RWPE1 (cell line): ENCODE measurements at regions not wholly inside any gene's neighbourhood (a gene's known extent, or its start where the extent isn't known, plus 50 kb on each side); places are given as distances from the start of the nearest gene placed in this dataset.

Experiments used
- CTCF ChIA-PET: fragments of 350-600 bp; sonication (Branson Sonifier 250); formaldehyde crosslinking; extraction: SDS; loops from one replicate; lab custom pipeline; 2021; lab: Yijun Ruan, JAX
- POLR2A ChIA-PET: fragments of 400-600 bp; formaldehyde crosslinking; extraction: SDS; loops from one replicate; lab custom pipeline; 2020; ENCODE audit warnings: antibody characterized with exemption; ENCODE audit not compliant: low non-redundant PET; lab: Yijun Ruan, JAX
- DNase-seq: peaks from one replicate; pipeline ENCODE4 v3.0.0; 2012; ENCODE audit warnings: low spot score
- H3K27ac ChIP-seq: fragments of 450-650 bp; 2 replicates; pipeline ENCODE4 v1.5.1; 2017
- TF ChIP-seq, protein P1 (sequence below): fragments of 450-650 bp; conservative IDR thresholded peaks from 2 replicates; pipeline ENCODE4 v1.5.1; 2017; ENCODE audit warnings: low read depth, mild to moderate bottlenecking

GRCh38 chr3:19738846-19739245, 195.2 kb downstream of the EFHB start:
- H3K27ac ChIP-seq: no peak overlapping the region
- TF ChIP-seq, protein P1, sequence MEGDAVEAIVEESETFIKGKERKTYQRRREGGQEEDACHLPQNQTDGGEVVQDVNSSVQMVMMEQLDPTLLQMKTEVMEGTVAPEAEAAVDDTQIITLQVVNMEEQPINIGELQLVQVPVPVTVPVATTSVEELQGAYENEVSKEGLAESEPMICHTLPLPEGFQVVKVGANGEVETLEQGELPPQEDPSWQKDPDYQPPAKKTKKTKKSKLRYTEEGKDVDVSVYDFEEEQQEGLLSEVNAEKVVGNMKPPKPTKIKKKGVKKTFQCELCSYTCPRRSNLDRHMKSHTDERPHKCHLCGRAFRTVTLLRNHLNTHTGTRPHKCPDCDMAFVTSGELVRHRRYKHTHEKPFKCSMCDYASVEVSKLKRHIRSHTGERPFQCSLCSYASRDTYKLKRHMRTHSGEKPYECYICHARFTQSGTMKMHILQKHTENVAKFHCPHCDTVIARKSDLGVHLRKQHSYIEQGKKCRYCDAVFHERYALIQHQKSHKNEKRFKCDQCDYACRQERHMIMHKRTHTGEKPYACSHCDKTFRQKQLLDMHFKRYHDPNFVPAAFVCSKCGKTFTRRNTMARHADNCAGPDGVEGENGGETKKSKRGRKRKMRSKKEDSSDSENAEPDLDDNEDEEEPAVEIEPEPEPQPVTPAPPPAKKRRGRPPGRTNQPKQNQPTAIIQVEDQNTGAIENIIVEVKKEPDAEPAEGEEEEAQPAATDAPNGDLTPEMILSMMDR: no peak
- no peak for DNase-seq
- POLR2A ChIA-PET: no interaction called here
- CTCF ChIA-PET: no interaction called here

DNA sequence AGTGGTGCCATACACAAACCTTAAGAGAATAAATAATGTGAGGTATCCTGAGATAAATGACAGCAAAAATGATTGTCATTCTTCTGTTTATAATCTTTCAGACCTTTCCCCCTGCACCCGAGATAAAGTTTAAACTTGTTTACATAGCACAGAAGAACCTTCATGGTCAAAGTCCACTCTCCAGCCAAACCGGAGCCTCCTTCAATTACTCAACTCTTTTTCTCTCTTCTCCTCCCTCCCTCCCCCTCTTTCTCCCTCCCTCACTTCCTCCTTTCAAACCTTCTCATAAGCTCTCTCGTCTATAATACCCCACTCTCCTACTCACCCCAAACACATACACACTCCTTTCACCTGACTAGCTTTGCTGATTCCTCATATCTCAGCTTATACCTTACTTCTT, 198.9 kb downstream of the EFHB start:
- TF ChIP-seq, protein P1: no peak
- ChIA-PET POLR2A (no interaction called here), CTCF (no interaction called here)
- no peak overlapping the region for H3K27ac ChIP-seq
- DNase-seq: no peak

GRCh38 chr3:19734453-19734852, 199.6 kb downstream of the EFHB start:
- no peak for DNase-seq
- TF ChIP-seq, protein P1: no peak
- no peak overlapping the region for H3K27ac ChIP-seq
- CTCF ChIA-PET: interaction anchor here (0.6 kb wide), 1 partner anchor 1106 kb away, joined by 3 read pairs; no protein-coding TSS in a partner anchor
- POLR2A ChIA-PET: no interaction called here

GRCh38 chr3:19725000-19725399, 209.0 kb downstream of the EFHB start:
- no peak for DNase-seq
- H3K27ac ChIP-seq: no peak overlapping the region
- TF ChIP-seq, protein P1: no peak
- ChIA-PET CTCF (no interaction called here), POLR2A (no interaction called here)

DNA sequence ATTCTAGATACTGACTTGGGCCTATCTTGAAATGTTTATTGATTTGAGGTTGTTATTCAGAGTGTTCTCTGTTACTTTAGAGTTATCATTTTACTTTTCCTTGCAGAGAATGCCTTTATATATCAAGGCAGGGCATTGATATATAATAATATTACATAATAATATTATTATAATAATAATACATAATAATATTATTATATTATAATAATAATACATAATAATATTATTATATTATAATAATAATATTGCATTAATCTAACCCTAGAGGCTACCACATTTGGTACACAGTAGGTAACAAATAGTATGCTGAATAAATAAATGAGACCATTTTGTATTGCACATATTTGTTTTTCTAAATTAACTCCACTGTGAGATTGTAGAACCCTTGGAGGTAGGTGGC, 216.3 kb downstream of the EFHB start:
- ChIA-PET POLR2A (no interaction called here), CTCF (no interaction called here)
- no peak for DNase-seq
- H3K27ac ChIP-seq: no peak overlapping the region
- TF ChIP-seq, protein P1: no peak

- H3K27ac ChIP-seq: no peak overlapping the region
- ChIA-PET CTCF (no interaction called here), POLR2A (no interaction called here)
- TF ChIP-seq, protein P1: no peak
- no peak for DNase-seq
Measured at GRCh38 chr3:19711160-19711782, 222.7 kb downstream of the EFHB start.
